HG03460 (cell line): ENCODE measurements at regions not wholly inside any gene's neighbourhood (a gene's known extent, or its start where the extent isn't known, plus 50 kb on each side); places are given as distances from the start of the nearest gene placed in this dataset.

Source experiments
- ATAC-seq: cut with Tn5 transposase; IDR thresholded peaks from one replicate; pipeline ENCODE4 v1.9.1; 2021; ENCODE audit not compliant: unreplicated experiment

DNA sequence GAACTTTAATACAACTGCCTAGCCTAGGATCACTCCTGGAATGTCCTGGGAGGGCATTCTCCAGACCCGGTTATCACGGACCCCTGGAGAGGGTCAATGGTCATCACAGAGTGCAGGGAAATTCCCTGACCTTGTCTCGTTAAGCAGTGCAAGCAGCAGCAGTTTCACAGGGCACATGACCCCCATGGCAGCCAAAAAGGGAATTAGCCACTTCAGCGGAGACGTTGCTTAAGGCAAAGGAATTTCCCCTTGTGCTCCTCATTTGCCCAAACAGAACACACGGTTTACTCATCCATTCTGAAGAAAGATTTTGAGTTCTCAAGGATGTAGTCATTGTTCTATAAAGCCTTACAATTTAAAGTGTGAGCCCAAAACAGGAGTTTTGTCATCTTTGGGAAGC is 260.3 kb downstream of the SNX13 start:
- no peak for ATAC-seq

DNA sequence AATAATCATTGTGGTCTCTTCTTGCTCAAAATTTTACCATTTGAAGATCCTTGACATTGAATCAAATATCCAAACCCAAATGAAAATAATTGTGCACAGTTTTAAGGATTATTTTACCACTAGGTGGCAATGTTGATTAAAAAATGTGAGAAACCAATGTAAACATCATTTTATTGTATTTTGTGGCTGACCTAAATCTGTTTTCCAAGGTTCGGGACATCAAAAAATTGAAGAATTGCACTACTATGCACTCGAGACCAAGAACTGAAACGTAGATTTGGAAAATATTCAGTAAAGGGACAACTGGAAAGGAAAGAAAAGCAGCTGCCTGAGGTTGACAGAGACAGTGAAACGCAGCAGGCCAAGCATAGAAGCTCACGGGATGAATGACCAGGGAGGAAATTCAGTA is 259.3 kb downstream of the SNX13 start:
- no peak for ATAC-seq

DNA sequence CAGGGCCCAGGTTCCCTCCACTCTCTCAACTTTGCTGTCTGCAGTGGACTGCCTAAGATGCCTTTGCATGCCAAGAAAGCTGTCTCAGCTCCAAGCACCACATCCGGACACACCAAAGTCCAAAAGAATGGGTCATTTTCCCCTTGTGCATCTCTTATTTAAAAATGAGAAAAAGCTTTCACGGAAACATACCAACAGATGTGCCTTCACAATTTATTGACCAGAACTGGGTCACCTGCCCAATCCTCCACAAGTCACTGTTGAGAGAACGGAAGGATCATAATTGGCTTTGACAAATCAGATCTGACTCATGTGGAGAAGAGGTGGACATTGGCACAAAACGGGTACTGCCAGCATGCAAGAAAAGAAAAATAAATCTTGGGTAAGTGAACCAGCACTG is 258.3 kb downstream of the SNX13 start:
- ATAC-seq: no peak

DNA sequence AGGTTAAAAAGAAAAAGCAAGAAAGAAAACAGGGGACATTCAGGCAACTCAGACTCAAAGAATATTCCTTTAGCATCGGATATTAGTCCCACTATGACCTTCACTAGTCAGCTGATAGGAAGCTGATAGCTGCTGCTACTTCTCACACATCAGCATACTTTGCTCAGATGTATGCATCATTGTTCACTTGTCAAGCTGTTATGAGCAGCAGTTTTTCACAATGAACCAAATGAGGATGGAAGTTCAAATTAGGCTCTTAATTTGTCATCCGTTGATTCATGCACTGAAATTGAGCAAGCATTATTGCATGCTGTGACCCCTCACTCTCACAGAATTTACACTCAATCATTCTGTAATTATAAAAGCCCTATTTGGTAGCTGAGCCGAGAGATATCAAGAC is 257.7 kb downstream of the SNX13 start:
- ATAC-seq: no peak

DNA sequence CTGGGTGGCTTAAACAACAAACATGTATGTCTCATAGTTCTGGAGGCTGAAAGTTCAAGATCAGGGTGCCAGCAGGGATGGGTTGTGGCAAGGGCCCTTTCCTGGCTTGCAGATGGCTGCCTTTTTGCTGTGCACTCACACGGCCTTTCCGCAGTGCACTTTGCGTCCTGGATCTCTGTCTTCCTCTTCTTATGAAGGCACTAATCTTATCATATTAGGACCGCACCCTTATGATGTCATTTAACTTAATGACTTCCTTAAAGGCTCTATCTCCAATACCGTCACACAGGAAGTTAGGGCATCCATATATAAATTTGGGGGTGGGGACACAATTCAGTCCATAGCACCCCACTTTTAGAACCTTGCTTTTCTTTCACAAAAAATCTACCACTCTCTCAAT is 255.2 kb downstream of the SNX13 start:
- ATAC-seq: no peak

DNA sequence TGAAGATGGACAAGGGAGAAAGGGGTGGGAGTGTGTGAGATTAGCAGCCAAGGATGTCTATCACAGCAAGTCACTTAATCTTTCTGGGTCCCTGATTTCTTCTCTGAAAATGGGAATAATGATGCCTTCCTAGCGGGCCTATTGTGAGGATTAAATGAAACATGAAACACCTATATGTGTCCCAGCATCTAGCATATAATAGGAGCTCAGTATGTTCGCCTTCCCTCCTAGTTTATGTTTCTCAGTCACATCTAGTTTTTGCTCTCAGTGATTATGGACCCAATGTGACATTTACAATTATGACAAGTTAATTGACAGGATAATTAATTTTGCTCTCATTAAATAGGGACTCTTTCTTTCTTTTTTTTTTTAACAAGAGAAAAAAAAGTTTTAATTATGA is 252.9 kb downstream of the SNX13 start:
- ATAC-seq: no peak

DNA sequence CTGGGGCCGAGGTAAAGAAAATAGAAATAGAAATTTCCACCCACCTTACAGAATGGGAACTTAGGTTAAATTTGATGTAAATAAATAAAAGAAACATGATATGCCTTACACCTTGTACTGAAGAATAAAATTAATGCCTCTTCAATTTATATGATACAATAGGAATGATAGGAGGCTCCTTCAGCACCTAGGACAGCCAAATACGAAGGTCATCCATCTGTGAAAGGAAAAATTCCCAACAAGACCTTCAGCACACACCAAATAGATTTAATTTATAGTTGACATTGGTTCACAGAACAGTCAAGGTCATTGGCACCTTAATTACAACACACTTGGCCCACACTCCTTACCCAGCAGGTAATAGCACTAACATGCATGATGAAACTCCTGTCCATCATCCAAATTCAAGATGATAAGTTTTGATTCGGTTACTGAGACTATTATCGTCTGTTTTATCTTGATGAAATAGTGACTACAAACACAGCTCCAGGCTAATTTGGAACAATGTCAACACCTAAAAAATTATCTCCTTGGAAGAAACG is 250.9 kb downstream of the SNX13 start:
- ATAC-seq: no peak

DNA sequence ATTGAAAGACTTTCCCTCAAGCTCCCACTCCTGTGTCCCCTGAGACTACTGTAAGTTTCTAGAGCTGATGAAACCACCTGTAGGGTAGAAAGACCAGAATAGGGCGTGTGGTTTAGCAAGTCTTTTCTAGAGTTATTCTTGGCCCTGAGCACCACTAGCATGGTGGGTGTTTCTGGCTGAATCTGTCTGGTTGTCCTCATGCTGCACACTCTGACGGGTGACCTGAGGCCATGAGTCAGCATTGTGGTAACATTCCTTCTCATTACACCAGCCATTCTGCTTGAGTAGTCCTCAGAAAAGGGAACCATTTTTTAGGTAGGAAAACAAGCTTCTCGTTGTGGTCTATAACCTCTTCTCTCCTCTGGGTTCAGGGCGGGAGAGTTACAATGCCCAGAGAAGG is 250.3 kb downstream of the SNX13 start:
- no peak for ATAC-seq

DNA sequence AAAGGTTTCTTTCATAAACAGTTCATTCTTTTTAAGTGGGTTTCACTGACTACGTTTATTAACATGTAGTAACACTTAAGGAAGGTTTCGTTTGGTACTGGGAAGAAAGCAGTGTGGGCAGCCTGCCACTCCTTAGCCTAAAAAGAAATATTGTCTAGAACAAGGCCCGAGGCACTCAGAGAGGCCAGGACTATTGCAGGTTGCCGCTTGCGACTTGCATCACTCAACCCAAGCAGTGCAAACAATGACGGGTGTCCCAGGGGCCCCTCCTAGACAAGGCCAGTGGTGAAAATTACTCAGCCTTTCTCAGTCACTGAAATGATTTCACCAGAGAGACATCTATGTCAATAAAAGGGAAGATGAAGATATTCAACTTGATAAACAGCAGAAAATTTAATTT is 243.9 kb downstream of the SNX13 start:
- ATAC-seq: no peak

DNA sequence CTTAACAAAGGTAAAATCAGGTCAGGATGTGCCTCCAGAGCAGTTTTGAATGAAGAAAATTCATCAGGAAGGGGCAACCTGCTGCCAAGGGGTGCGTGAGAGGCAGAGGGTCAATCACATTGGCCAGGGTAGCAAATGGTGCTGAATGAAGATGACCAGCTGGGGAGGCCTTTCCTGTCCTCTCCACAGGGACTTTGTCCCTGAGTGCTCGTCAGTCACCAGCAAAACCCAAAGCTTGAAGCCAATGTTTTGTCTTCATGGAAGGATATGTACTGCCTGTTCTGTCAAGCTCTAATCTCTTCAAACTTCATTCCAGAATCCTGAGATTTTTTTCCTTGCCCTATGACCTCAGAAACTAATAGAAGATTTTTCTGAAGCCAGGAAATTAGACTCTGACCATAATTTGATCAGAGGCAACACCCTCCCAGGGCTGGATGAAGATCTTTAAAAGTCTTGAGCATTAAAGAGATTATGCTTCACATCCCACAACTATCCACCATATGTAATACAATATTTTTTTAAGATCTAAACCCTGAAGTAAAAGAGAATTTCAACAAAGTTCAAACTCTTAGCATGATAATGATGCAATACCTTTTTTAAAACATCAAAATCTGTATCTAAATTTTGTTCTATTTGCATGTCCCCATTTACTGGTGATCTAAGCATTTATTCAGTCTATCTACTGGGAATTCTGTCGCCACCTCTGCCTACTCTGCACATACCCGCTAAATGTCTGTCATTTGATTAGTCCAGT is 243.0 kb downstream of the SNX13 start:
- no peak for ATAC-seq

DNA sequence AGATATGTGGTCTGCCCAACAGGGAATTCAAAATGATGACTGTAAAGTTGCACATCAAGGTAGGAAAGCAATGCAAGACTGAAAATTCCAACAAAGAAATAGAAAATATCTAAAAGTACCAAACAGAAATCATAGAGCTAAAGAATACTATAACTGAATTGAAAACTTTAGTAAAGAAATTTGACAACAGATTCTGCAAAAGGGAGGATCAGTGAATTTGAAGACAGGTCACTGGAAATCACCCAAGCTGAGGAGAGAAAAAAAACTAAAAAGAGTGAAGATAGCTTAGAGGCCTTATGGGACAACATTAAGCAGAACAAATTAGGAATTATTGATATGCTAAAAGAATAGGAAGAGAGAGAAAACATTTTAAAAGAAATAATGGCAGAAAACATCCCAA is 240.6 kb downstream of the SNX13 start:
- ATAC-seq: no peak

DNA sequence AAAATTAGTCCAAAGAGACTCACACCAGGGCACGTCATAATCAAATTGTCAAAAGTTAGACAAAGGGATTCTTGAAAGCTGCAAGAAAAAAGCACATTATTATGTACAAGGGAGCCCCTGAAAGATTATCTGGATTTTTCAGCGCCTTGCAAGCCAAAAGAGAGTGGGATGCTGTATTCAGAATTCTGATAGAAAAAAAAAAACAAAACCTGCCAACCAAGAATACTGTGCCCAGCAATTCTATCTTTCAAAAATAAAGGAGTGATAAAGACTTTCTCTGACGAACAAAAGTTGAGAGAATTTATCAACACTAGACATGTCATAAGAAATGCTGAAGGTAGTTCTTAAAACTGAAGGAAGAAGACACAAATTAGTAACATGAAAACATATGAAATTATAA is 240.2 kb downstream of the SNX13 start:
- no peak for ATAC-seq

DNA sequence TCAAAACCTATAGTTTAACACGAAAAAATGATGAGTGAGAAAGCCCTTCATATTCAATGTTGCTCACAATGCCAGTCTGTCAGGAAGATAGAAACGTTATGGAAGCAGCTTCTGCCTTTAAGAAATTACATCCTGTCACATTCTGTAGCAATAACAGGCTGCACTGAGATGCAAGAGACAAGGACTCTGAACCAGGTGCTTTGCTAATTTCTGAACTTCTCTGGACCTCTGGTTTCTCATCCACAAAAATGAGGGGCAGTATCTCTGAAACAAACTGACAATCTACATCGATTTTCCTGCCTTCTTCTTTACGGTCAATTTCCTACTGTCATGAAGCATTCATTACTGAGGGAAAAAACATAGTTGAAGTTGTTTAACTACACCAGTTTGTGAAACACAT is 234.0 kb downstream of the SNX13 start:
- ATAC-seq: no peak

DNA sequence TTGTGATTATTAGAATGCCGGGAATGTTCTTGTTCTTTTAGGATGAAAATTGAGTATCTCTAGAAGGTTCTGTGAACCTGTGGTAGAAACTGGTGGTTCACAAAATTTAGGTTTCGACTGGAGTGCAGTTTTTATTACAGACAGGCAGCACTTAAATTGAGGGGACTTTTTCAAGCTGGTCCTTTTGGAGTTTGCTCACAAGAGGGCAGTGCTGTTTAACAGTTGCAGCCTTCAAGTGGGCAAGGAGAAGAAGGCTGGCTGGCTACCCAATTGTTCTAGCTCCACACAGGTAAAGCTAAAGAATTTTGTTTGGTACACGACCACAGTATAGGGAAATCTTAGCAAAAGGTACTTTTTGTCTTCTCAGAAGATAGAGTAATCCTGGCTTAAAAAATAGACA is 233.6 kb downstream of the SNX13 start:
- peak; percentile 67 for ATAC-seq

DNA sequence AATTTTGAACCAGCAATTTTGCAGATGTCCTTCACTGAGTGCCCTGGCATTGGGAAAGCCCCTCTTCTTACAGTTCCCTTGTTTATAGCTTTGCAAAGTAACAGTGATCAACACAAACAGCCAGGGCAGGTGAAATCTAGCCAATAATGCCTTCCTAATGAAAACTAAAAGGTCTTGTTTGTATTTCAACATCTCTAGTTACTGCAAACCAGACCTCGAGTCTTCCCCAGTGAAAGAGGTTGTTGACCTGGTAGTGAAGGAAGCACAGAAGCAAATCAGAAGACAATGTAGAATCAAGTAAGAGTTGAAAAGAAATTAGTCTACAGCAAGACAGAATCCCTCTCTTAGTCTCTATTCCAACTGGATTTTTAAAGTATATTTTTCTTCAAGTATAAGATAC is 231.2 kb downstream of the SNX13 start:
- ATAC-seq: no peak

DNA sequence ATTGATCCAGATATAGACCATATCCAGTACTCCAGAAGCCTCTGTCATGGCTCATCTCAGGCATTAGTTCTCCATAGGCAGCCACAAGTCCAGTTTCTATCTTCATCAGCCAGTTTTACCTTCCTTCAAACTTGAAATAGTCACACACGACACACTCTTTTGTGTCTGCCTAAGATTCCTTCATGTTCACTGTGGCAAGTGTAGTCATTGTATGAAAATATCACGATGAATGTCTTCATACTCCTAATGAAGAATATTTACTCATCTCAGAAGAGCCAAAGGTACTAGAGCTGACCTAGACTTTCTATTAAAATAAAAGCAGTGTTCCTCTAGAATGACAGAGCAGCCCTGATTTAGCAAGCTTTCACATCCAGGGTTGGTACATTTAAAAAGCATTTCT is 230.7 kb downstream of the SNX13 start:
- ATAC-seq: no peak

DNA sequence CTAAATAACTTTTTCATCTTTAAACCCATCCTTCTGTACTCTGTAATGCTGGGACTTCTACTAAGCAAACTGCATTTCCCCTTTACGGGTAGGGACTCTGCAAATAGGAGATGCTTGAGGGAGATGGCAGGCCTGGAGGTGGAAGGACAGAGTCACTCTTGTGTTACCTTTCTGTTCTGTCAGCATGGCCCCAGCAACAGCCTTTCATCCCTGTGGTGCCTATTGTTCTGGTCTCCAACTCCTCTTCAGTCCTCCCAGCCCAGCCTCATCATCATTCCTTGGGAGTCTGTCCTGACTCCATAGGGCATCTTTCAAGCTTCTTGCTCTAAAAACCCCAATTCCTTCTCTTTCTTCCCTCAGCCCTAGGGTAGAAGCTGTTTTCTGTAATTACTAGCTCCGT is 230.0 kb downstream of the SNX13 start:
- no peak for ATAC-seq

DNA sequence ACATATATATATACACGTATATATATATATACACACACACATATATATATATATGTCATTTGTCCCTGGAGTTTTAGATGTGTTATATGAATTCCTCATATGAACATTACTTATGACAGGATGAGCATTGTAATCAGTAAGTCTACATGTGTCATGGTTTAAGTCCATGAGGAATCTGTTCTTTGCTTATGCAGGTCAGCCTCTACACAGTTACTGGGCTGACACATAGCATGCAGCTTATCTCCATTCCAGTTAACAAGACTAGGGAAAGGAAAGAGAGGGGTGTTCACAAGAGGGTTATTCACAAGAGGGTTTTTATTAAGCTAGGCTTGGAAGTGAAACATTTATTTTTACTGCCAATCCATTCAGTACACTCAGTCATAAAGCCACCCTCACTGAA is 226.7 kb downstream of the SNX13 start:
- ATAC-seq: no peak

DNA sequence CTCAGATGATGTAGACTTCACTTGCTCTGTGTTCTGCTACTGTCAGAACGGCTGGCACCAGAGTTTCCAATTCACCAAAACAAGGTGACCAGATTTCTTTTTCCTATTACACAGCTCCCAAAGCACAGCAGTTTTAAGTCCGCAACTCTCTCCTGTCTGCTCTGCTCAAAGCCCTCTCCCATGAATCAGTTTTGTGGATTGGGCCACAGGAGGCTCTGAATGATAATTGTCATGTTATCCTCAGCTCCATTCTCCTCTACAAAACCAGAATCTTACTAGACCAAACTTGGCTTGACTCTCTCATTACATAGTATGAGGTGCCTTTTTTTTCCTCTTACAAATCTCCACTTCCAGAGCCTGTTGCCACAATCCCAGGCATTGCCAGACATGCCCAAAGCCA is 223.5 kb downstream of the SNX13 start:
- ATAC-seq: no peak

DNA sequence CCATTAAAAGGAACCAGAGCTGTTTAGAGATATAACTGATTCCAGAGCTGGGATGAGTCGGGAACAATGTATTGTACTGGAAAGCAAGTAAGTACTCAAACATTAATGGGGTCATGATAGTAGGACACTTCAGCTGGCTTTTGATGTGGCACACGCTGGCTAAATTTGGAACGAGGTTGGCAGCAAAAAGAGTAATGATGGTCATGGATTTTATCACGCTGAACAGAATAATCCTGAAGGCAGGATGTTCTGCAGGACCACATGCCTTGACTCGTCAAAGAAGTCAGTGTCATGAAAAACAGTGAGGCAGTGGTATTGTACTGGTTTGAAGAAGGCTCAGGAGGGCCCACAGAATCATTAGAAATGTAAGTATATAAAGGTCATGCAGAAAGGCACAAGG is 220.3 kb downstream of the SNX13 start:
- ATAC-seq: no peak

DNA sequence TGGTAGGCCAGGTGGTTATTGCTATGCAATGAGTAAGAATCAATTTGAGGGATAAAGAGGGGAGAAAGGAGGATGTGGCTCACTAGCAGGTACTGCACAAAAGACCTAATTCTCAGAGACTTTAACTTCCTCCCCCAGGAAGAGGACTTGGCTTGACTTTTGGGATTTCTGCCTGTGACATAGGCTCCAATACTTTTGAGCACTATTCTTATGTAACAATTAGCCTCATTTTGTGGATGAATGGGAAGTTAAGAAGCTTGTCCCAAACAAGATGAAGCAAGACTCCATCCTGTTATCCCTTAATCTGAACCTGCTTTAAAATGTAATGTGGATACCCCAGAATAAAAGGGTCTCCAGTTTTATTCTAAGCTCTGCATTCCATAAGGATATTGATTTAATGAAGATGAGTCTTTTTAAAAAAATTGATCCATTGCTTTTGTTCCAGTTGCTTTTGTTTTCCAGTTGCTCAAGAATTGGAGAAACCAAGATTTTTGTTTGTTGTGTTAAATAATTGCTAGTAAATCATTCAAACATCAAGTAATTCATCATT is 218.5 kb downstream of the SNX13 start:
- no peak for ATAC-seq

DNA sequence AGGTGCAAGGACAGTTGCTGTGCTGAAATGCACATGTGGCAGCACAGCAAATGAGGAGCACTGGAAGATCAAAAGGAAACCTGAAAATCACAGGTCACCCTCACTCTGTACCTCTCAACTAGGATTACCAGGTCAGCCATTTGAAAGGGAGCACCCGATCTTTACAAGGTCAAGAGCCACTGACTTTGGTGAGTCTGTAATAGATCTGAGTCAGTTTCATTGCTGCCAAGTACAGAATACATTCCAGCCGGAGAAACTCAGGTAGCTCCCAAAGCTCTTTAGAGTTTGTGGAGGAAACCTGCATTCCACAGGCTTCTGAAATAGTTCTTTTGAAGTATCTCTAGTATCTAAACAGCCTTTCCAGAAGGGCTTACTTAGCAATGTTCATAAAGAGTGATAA is 217.5 kb downstream of the SNX13 start:
- no peak for ATAC-seq

DNA sequence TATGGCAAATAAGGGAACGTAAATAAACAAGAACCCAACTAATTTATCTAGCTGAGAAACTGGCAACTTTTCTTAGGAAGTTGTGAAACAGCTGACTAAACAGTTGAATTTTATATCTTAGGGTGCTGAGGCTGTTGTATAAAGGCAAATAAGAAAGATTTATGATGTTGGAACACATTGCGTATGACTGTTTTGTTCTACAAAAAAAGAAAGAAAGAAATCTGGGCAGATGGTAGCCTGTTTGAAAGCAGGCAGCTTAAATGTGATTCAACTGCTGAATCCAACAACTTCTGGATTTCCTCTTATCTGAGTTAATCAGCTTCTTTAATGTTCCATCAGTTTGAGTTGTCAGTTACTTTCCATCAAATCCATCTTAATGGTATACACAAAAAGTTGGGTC is 214.5 kb downstream of the SNX13 start:
- no peak for ATAC-seq
